Mucosa of descending colon (tissue), 3 donors: ENCODE measurements at regions not wholly inside any gene's neighbourhood (a gene's known extent, or its start where the extent isn't known, plus 50 kb on each side); places are given as distances from the start of the nearest gene placed in this dataset.
A peak's percentile ranks its signal among the peaks of the same experiment; 100 is the strongest.

Experiments used
- ATAC-seq: fragments of 200-7000 bp; cut with Tn5 transposase; one replicate; pipeline ENCODE4 v1.9.1; 2020; ENCODE audit warnings: mild to moderate bottlenecking, moderate library complexity
- DNase-seq, 3 donors: peaks; one replicate each; pipeline ENCODE4 v3.0.0-alpha.2; 2020
- H3K36me3 ChIP-seq: fragments of 200-600 bp; one replicate; pipeline ENCODE4 v1.8.0; 2021; ENCODE audit warnings: low read depth, mild to moderate bottlenecking
- H3K4me1 ChIP-seq: fragments of 200-600 bp; one replicate; pipeline ENCODE4 v1.8.0; 2021; ENCODE audit warnings: low read depth, mild to moderate bottlenecking
- H3K4me3 ChIP-seq: fragments of 200-600 bp; one replicate; pipeline ENCODE4 v1.8.0; 2021; ENCODE audit warnings: mild to moderate bottlenecking
- H3K9me3 ChIP-seq: fragments of 200-600 bp; one replicate; pipeline ENCODE4 v1.8.0; 2021; ENCODE audit warnings: mild to moderate bottlenecking
- intact Hi-C, 2 donors: fragments of 100-400 bp; cut with DNase I in 1 of 2; cut with micrococcal nuclease in 1 of 2; formaldehyde crosslinking; loops; one replicate each; pipeline versions ENCODE4 v1.11.0 to v1.11.1; 2022; cut with DNase I, micrococcal nuclease
- TF ChIP-seq, protein P1 (sequence below): fragments of 200-600 bp; IDR thresholded peaks from one replicate; pipeline ENCODE4 v1.8.0; 2022; ENCODE audit warnings: antibody characterized with exemption, mild to moderate bottlenecking
- donor health status: DM: no; HTN: no; CAD: no; lungs with moderate emphysema.
- donor health status: DM: no; HTN: no; CAD: no.
- donor health status: DM: no; HTN: yes; CAD: no.

GRCh38 chr15:58258501-58259292, 120.5 kb downstream of the AQP9 start:
- no peak for ATAC-seq
- DNase-seq: no peak
- no peaks in the 10 kb centered on the region for H3K9me3 ChIP-seq

DNA sequence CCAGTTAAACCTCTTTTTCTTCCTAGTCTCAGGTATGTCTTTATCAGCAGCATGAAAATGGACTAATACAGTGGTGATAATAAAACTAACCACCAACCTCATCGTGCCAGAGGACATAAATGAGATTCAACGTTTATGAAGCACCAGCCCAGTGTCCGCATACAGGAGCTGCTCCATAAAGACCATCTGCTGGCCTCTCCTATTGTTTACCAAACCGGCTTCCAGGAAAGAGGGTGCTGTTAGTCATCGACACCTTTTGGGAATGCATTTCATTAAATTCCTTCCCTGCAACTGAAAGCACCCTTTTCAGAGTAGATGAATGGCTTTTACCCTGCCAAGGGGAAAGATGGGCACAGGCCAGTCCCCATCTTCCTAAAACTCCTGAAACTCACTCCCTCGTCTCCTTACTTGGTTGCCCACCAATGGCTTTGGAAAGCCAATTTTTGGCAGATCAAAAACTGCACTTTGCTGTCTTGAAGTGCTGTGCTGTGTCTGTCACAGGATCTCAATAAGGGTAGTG, 122.1 kb downstream of the AQP9 start:
- intact Hi-C loops: no loop called here
- Histone ChIP-seq H3K36me3 (no peaks in the 10 kb centered on the region), H3K4me3 (no peak overlapping the region), H3K4me1 (no peaks in the 10 kb centered on the region), H3K9me3 (no peaks in the 10 kb centered on the region)
- peak; percentile 85 for ATAC-seq
- DNase-seq: no peak
- TF ChIP-seq, protein P1, sequence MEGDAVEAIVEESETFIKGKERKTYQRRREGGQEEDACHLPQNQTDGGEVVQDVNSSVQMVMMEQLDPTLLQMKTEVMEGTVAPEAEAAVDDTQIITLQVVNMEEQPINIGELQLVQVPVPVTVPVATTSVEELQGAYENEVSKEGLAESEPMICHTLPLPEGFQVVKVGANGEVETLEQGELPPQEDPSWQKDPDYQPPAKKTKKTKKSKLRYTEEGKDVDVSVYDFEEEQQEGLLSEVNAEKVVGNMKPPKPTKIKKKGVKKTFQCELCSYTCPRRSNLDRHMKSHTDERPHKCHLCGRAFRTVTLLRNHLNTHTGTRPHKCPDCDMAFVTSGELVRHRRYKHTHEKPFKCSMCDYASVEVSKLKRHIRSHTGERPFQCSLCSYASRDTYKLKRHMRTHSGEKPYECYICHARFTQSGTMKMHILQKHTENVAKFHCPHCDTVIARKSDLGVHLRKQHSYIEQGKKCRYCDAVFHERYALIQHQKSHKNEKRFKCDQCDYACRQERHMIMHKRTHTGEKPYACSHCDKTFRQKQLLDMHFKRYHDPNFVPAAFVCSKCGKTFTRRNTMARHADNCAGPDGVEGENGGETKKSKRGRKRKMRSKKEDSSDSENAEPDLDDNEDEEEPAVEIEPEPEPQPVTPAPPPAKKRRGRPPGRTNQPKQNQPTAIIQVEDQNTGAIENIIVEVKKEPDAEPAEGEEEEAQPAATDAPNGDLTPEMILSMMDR: no peak

More at GRCh38 chr15:58258501-58259292, 120.5 kb downstream of the AQP9 start:
- TF ChIP-seq, protein P1: no peak
- intact Hi-C loops: no loop called here
- Histone ChIP-seq H3K36me3 (no peaks in the 10 kb centered on the region), H3K4me1 (no peaks in the 10 kb centered on the region), H3K4me3 (no peak overlapping the region)

GRCh38 chr15:58260725-58261267, 122.6 kb downstream of the AQP9 start:
- peak; percentile 67 for ATAC-seq
- intact Hi-C loops: no loop called here
- Histone ChIP-seq H3K9me3 (no peaks in the 10 kb centered on the region), H3K4me1 (no peaks in the 10 kb centered on the region), H3K36me3 (no peaks in the 10 kb centered on the region), H3K4me3 (no peak overlapping the region)
- no peak for DNase-seq
- TF ChIP-seq, protein P1: no peak

- DNase-seq (no peak), ATAC-seq (no peak)
- TF ChIP-seq, protein P1: no peak
- Histone ChIP-seq H3K36me3 (no peaks in the 10 kb centered on the region), H3K4me1 (no peaks in the 10 kb centered on the region), H3K4me3 (no peak overlapping the region), H3K9me3 (no peaks in the 10 kb centered on the region)
- intact Hi-C loops: no loop called here
Observed at GRCh38 chr15:58261368-58261767, 123.2 kb downstream of the AQP9 start.

DNA sequence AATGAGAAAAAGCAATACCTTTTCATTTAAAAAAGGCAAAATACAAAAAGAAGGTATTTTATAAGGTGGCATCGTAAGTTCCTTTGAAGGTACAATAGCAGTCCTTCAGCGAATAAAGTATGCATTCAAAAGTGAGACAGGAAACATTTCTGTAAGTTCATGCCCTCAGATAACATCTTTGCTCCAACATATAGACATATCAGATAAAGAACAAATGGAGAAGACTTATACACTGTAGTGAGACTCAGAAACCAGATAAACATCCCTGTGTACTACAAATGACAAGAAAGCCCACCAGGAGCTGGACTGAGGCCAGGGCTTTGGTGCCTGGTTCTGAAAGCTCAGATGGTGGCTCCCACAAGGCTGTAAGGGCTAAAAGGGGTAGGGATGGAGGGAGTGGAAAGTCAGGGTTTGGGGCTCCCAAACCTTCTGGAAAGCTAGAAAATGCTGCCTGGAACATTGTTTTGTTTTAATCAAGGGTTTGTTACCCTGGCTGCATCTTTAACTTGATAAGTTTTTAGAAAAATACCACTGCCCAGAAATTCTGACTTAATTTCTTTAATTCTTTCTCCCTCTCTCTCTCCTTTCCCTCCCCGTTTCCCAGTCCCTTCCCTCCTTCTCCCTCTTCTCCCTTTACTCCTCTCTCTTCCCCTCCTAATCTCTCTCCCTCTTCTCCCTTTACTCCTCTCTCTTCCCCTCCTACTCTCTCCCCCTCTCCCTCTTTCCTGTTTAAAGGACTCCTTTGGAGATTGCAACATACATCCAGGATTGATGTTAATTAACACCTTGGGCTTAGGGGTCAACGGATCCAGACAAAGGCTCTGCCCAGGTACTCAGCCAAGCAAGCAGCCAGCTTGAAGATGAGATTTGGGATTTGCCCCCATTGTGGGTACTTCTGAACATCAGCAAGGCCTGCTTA, 126.1 kb downstream of the AQP9 start:
- H3K9me3 ChIP-seq: no peaks in the 10 kb centered on the region
- TF ChIP-seq, protein P1: no peak
- no peak for DNase-seq
- no peak overlapping the region for H3K4me3 ChIP-seq
- no peaks in the 10 kb centered on the region for H3K36me3 ChIP-seq
- no peak for ATAC-seq
- intact Hi-C loops: no loop called here
- no peaks in the 10 kb centered on the region for H3K4me1 ChIP-seq
